NCI-H2227 (cell line): ENCODE measurements at regions not wholly inside any gene's neighbourhood (a gene's known extent, or its start where the extent isn't known, plus 50 kb on each side); places are given as distances from the start of the nearest gene placed in this dataset.

Experiments
- DNase-seq: peaks from one replicate; lab custom pipeline; 2025; ENCODE audit not compliant: unreplicated experiment; lab: John Stamatoyannopoulos, UW

DNA sequence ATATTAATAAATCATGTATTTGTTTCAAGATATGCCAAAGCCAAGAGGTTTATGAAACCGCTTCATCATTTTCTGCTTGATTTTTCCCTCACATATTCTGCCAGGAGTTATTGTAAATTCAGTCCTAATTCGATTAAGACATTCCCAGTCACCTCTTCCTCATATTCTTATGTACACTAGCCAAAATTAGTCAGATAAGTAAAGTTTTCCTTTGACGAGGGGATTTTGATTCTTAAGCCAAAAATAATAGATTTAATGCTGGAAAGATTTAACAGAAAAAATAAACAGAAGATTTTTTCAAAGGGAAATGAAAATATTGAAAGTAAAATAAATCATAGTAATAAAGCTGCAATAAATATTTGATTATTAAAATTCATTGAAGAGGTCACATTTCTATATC lies 51.0 kb upstream of the VEGFC start:
- DNase-seq = no peak

DNA sequence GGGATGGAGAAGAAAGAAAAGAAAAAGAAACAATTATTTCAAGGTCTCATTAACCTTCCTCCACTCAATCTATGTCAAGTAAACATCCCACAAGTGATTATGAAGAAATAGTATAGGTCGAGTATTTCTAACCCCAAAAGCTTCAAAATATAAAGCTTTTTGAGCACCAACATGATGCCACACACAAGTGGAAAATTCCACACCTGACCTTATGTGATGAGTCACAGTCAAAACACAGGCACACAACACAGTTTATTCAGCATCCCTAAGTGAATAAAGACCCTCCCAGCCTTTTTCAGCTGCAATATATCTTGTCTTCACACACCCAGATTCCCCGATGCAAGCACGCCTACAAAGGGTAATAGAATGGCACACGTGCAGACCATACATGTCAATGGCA lies 51.7 kb upstream of the VEGFC start:
- DNase-seq = no peak

DNA sequence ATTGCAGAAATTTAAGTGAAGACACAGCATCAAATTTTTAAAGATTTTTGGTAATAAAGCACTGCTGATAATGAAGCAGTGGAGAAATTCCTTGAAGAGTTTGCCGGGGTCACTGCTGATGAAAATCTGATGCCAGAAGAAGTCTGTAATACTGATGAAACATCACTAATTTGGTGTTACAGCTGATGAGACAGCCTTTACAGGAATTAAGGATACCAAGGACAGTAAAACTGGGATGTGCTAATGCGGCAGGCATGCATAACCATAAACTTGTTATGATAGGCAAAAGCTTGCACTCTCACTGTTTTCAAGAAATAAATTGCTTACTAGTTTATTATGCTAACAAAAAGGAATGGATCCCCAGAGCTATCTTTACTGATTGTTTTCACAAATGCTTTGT lies 52.9 kb upstream of the VEGFC start:
- DNase-seq = no peak

DNA sequence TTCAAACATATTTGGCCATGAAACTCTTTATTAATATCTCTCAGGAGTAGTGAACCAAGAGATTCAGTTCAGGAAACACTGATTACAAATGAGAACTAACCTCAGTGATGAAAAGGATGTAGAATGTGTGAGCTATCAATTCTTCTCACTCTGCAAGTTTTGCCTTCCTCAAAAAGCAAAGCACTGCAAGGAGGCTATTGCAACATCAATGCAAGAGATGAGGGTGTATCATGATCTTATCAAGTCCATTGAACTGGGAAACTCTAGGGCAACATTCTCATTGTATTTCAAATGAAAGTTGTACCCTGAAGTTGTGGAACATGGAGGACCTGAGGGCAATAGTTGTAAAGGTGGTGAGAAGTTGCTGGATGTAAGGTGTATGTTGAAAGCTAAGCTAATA lies 56.4 kb upstream of the VEGFC start:
- DNase-seq = no peak

DNA sequence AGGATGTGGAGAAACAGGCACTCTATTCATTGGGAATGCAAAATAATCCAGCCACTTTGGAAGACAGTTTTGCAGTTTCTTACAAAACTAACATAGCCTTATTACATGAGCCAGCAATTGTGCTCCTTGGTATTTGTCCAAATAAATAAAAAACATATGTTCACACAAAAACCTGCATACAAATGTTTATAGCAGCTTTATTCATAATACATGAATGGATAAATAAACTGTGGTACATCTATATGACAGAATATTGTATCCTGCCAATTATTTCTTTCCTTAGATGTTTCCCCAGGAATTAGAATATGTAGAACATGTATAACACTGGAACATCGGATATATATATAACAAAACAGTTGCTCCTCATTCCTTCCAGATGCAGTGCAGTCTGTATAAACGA lies 57.7 kb upstream of the VEGFC start:
- DNase-seq = no peak

DNA sequence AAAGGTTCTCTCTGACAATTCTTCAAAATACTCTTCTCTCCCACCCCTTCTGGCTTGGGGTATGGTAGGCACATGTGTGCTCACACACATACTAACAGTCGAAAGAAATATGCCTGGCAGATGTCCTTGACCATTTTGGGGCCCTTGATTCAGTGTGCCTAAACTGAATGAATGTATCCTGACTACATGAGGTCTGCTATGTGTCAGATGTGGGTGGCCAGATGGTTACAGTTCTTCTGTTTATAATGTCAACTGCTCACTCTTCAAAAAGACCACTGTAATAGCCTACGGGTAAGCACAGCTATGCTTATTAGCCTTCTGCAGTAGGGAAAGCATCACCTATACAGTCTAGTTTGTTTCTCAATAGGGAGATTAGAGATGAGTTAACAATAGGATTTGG lies 63.7 kb upstream of the VEGFC start:
- DNase-seq = no peak

DNA sequence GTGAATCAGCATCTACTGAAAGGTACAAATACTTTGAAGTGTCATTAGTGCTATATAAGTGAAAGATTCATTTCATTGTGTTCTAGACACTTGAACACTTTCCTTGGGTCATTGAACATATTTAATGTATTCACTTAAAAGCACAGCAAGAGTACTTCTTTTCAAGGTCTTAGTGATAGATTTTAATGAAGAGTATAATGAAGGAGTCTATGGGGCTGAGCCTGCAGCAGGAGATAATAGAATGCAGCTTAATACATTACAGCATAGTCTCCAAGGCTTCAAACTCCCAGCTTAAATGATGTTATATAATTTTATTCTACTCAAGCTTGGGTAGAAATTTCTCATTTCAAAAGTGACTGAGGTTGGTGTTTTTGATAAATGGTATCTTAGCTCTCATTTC lies 66.1 kb upstream of the VEGFC start:
- no peak for DNase-seq

DNA sequence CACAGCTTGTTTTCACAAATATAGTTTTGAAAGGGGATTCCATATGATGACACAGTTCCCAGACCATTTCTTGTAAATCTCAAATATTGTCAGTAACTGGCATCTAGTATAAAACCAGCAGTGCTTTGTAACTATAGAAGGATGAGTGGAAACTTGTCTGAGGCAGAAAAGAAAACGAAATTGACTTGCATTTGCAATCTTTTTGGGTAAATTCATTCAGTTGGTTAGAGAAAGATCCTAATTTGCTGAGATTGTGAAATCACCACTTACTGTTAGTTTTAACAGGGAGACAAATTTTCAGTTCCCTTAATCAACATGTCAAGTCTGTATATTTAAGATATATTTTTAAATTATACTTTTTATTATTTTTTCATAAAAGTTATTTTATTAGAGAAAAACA lies 71.5 kb upstream of the VEGFC start:
- no peak for DNase-seq

DNA sequence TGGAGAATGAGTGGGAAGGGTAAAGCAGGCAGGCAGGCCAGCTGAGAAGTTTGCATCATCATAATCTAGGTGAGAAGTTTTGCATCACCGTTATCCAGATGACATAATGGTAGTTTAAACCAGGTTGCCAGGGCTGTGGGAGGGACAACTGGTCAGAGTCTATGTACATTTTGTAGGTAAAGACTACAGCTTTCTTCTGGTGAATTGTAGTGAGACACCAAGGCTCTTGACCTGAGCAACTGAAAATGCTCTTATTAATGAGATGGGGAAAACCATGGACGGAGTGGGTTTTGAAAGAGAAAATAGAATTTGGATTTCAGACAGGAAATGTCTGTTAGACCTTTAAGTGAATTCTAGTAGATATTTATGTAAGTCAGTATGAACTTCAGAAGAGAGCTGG lies 76.0 kb upstream of the VEGFC start:
- DNase-seq = no peak

DNA sequence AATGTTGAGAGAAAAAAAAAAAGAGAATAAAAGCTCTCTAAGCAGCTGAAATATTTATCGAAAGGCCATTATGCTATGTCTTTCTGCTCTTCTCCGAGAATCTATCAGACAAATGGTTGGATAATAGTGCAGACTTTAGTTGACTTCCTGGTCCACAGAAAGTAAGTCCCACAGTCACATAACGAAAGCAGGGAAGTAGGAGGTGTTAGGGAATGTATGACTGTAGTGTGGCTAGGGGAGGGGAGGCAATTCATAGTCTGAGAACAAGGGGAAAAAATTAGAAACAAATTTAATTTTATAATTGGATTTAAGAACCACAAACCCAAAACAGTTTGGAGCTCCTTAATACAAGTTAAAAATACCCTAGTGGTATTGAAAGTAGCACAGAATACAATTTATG lies 79.7 kb upstream of the VEGFC start:
- DNase-seq = no peak

DNA sequence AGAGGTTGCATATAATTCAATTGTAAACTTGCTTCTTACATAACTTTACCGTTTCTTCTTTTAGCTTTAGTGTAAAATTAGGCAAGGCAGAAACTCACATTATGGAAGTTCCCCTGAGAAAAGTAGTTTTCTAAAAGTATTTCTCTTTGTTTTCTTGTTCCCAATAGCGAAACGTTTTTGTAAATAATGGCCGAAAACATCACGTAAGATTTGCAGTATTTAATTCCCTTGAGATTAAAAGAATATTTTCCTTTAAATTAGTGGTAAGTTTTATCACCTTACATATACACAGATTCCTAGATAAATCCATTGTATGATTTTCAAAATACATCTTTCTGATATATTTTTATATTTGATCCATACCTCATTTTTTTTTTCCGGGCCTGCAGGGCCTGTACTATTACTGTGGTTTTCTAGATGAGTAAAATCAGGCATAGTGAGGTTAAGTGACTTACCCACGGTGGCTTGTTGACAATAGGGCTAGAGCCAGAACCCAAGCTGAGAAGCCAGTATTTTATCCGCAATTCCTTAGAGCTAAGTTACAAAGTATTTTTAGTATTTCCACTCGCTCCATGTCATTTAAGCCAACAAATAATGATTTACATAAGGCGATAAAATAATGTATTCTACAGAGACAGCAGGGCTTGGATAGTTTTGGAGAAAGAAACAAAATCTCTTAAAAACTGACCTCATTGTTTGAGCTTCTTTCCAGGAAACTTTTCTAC lies 82.2 kb upstream of the VEGFC start:
- DNase-seq = no peak

DNA sequence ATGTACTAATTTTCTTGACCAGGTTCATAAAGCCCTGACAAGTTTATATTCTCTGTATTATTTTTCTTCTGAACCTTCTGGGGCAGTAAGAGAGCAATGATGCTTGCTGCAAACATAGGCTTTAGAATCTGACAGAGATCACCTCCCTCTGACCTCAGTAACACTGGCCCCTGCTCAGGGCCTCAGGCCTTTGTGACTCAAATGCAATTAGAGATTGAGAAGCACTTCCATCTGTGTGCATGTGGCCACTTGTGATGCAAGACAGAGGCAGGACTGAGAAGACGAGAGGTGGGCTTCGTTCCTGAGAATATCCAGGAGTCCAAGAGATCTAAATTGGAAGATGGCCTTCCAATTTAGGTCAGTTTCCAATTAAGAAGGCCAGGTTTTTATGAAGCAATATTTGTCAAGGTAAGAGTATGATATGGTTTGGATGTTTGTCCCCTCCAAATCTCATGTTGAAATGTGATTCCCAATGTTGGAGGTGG lies 82.8 kb upstream of the VEGFC start:
- no peak for DNase-seq

DNA sequence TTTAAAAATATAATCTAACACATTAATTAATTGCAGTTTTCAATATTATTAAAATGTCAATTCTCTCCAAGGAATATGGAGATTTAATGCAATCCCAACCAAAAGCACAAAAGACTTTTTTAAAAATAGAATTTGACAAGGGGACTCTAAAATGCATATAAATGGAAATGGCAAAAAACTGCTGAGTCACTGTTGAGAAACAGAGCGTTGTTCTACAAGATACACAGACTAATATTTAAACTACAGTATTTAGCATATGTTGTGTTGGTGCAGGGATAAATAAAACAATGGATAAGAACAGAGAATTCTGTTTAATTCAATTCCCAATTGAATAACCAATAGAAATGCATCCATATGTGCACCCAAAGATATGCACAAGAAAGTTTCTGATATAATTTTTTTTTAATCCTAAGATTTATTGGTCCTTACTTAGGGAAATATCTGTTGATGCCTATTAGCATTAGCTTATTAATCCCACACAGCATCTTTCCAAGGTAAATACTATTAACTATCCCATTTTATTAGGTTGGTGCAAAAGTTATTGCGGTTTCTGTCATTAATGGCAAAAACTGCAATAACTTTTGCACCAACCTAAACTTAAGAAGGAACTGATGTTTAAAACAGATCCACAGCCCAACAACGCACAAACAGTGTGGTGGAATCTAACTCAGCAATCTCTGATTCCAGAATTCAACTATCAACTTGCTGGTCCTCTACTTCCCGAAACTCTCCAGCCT lies 86.8 kb upstream of the VEGFC start:
- DNase-seq = no peak

DNA sequence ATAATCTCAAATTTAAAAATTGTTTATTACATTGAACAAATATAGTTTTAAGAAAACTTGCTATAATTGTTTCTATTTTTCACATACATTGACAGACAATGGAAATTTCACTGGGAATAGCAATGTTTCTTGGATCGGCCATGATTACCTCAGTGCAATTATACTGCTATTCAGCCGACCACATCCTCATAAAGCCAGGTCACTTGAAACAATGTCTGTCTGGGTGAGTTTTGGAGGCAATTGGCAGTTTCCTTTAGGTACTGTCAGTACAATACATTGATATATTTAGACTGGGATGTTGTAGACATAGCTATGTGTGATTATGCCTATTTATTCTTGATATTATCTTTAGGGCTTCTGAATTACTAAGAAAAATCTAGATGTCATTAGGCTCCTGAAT lies 89.5 kb upstream of the VEGFC start:
- DNase-seq = no peak

DNA sequence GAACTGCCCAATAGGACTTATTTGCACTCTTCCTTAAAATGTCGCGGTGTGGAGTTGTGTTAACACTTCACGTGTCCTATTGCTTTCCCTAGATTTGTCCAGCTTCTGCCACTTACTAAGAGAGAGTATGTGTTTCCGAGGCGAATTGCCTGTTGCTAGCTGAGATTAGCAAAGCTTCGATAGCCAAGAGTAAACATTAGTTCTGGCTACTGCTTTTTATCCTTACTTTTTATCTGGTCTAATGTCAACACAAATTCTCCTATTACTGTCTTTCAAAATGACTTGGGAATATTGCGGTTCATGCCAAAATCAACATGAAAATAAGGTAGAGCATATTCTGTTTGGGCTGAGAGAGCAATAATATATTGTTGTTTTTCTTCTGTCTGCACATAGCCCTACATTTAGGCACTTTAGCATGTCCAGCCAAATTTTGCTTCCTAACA lies 90.4 kb upstream of the VEGFC start:
- no peak for DNase-seq

DNA sequence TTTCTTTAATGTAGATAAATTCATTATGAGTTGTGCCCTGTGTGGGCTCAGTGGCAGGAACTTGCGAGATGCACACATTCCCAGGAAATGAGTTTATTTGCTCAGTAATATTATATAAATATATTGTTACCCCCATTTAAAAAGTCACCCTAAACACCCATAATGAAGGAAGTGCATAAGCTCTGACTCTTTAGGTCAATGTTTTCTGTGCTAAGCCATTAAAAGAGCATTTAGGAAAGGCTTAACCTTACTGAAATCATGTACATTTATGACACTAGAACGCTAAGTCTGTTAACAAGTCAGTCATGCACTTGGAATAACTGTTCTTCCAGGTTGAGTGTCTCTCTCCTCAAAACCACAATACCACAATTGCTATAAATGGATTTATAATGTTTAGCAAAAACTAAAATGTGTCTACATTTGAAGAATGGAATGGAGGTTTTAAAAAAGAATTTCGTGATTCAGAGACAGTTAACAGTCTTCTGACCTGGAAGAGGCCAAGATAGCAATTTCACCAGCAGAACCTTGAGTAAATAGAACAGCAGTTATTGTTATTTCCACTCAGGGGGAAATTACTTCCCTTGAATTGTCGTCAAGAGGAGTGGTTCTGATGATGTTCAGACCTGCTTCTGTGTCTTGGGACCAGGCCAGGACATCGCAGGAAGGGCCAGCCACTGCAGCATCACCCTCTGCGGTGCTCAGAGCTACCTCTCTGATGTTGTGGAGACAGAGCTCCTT lies 91.1 kb upstream of the VEGFC start:
- DNase-seq = no peak

DNA sequence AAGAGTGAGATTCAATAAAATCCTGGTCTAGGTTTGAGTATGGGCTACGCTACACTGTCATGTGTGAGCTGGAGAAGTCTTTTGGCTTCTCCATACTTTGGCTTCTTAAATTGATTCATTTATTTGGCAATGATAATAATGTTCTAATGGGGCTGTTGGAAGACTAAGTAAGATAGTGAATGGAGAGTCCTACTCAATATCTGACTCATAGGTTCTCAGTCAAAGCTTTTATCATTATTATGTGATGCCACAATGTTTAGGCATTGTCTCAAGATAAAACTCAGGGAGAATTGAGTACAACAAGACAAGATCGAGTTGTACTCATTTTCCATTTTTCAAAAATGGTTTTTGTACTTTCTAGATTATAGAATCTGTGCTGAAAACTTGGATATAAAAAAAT lies 92.5 kb upstream of the VEGFC start:
- no peak for DNase-seq

DNA sequence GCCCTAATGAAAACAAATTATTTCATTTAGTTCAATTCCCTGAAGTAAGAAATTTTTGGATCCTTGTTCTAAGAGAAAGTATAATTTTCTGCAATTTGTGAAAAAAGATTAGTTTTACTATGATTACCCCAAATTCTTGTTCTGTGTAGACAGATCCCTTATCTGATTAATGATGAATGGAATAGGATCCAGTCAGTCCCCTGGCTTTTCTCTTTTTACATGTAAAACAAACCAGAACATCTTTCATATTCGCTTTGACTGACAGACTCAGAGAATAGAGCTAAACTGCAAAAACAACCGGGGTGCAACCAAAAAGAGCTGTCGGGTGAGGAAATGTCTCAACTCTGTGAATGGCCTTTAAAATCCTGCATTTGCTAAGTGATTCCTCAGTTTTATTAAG lies 93.4 kb upstream of the VEGFC start:
- no peak for DNase-seq

DNA sequence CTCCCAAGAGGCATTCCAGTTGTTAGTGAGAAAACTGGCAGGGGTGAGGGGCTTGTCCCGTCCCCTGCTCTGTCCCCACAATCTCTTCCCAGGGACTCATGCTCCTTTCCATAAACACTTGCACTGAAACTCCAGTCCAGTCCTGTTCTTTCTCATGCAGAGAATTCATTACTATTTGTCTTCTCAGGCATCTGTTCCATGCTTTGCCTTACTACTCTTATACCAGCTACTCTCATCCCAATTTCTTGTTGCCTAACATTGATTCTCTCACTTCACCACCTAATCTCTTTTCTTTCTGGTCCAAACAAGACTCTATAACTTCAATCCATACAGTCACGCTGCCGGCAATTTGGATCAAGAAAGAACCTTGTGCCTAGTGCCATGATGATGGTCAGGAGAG lies 97.1 kb upstream of the VEGFC start:
- DNase-seq = no peak

DNA sequence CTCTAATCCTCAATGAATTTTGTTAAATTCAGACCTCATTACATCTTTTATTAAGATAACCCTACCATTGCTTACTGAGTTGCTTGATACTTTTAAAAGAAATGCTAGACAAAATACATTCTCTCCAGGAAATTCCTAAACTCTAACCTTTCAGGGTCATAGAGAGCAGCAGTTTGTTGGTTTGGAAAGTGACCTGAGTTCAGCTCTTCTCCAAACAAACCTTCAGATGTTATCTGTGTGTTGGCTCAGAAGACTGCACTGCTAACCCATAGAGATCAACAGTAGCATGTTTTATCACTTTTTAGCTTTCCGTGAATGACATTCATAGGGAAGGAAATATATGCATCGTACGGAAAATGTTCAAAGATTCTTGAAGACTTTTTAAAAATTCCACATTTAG lies 101.8 kb upstream of the VEGFC start:
- no peak for DNase-seq

DNA sequence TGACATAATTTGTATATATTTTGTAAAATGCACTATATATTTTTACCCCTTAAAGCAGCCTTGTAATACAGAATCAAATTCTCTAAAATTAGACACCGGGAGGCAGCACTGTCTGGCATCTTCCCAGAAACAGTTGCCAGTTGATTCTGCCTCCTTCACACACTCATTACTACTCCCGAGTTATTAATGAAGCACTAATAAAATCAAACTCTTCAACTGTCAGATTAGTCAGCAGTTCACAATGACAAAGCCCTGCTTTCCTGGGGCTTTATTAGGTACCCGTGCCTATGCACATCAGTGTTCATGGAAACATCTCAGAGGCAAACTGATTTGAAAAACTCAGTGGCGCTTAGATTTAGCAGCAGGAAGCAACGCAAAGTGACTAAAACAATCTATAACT lies 103.5 kb upstream of the VEGFC start:
- no peak for DNase-seq

DNA sequence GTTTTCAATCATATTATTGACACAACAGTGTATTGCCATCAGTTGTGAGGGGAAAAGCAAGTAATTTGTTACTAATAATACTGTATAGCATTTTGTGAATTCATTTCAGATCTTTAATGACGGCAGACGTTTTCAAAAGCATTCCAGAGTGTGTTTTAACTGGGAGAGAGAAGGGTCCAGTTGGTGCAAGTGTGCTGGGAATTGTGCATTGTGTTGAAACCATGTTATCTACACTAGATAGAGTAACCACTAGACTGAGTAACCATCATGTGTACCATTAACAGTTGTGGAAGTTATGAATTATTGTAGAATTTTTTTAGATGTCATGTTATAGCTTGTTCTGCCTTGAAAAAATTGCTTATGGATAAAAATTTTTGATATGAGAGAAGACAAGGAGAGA lies 104.5 kb upstream of the VEGFC start:
- DNase-seq = no peak
